ENCODE measurements at regions not wholly inside any gene's neighbourhood (a gene's known extent, or its start where the extent isn't known, plus 50 kb on each side); places are given as distances from the start of the nearest gene placed in this dataset.

- Histone ChIP-seq H3K9me3 (ENCODE audit: control insufficient read depth in 2 of 2, insufficient read depth in 1 of 2, low read depth in 1 of 2, low read length in 1 of 2) (no peaks in the 10 kb centered on the region), H3K27ac (ENCODE audit: low read depth in 1 of 3, low read length in 2 of 3) (no peak overlapping the region), H3K4me3 (ENCODE audit: low read depth in 1 of 3, low read length in 3 of 3) (no peak overlapping the region), H3K27me3 (ENCODE audit: control insufficient read depth in 3 of 3, insufficient read depth in 3 of 3, low read length in 3 of 3) (no peaks in the 10 kb centered on the region), H3K36me3 (ENCODE audit: control insufficient read depth in 3 of 3, insufficient read depth in 2 of 3, low read depth in 1 of 3, low read length in 3 of 3) (no peaks in the 10 kb centered on the region), H3K4me1 (ENCODE audit: control insufficient read depth in 3 of 3, insufficient read depth in 2 of 3, low read depth in 1 of 3, low read length in 2 of 3) (no peaks in the 10 kb centered on the region)
- FAIRE-seq, result no peak
- no peak for DNase-seq
- 52 to 65% (median 55%) methylated on average over 1 of the region's 1 CpG for WGBS, 3 donors
Observed at GRCh38 chr7:69169386-69169785, 428.9 kb upstream of the AUTS2 start.

- no peaks in the 10 kb centered on the region for H3K27me3 ChIP-seq (ENCODE audit: control insufficient read depth in 3 of 3, insufficient read depth in 3 of 3, low read length in 3 of 3)
- WGBS, 3 donors, result 38 to 65% (median 43%) methylated on average over 10 of the region's 10 CpGs
- DNase-seq (no peak), FAIRE-seq (no peak)
- no peak overlapping the region for H3K27ac ChIP-seq (ENCODE audit: low read depth in 1 of 3, low read length in 2 of 3)
- H3K36me3 ChIP-seq (ENCODE audit: control insufficient read depth in 3 of 3, insufficient read depth in 2 of 3, low read depth in 1 of 3, low read length in 3 of 3), result no peaks in the 10 kb centered on the region
- H3K4me1 ChIP-seq (ENCODE audit: control insufficient read depth in 3 of 3, insufficient read depth in 2 of 3, low read depth in 1 of 3, low read length in 2 of 3), result no peaks in the 10 kb centered on the region
- no peak overlapping the region for H3K4me3 ChIP-seq (ENCODE audit: low read depth in 1 of 3, low read length in 3 of 3)
- no peaks in the 10 kb centered on the region for H3K9me3 ChIP-seq (ENCODE audit: control insufficient read depth in 2 of 2, insufficient read depth in 1 of 2, low read depth in 1 of 2, low read length in 1 of 2)
Observed at GRCh38 chr7:69172357-69173077, 425.8 kb upstream of the AUTS2 start.

GRCh38 chr7:69173341-69173740 lies 424.9 kb upstream of the AUTS2 start:
- Histone ChIP-seq H3K4me1 (ENCODE audit: control insufficient read depth in 3 of 3, insufficient read depth in 2 of 3, low read depth in 1 of 3, low read length in 2 of 3) (no peaks in the 10 kb centered on the region), H3K4me3 (ENCODE audit: low read depth in 1 of 3, low read length in 3 of 3) (no peak overlapping the region), H3K27me3 (ENCODE audit: control insufficient read depth in 3 of 3, insufficient read depth in 3 of 3, low read length in 3 of 3) (no peaks in the 10 kb centered on the region), H3K27ac (ENCODE audit: low read depth in 1 of 3, low read length in 2 of 3) (no peak overlapping the region), H3K9me3 (ENCODE audit: control insufficient read depth in 2 of 2, insufficient read depth in 1 of 2, low read depth in 1 of 2, low read length in 1 of 2) (no peaks in the 10 kb centered on the region), H3K36me3 (ENCODE audit: control insufficient read depth in 3 of 3, insufficient read depth in 2 of 3, low read depth in 1 of 3, low read length in 3 of 3) (no peaks in the 10 kb centered on the region)
- WGBS, 3 donors, result 69 to 83% (median 78%) methylated on average over 4 of the region's 4 CpGs
- FAIRE-seq (no peak), DNase-seq (no peak)

- no peaks in the 10 kb centered on the region for H3K36me3 ChIP-seq (ENCODE audit: control insufficient read depth in 3 of 3, insufficient read depth in 2 of 3, low read depth in 1 of 3, low read length in 3 of 3)
Observed at GRCh38 chr7:69173846-69174245, 424.4 kb upstream of the AUTS2 start.

GRCh38 chr7:69176841-69177240 lies 421.4 kb upstream of the AUTS2 start:
- DNase-seq (no peak), FAIRE-seq (no peak)
- H3K4me3 ChIP-seq (ENCODE audit: low read depth in 1 of 3, low read length in 3 of 3), result no peak overlapping the region
- no peaks in the 10 kb centered on the region for H3K9me3 ChIP-seq (ENCODE audit: control insufficient read depth in 2 of 2, insufficient read depth in 1 of 2, low read depth in 1 of 2, low read length in 1 of 2)
- no peaks in the 10 kb centered on the region for H3K27me3 ChIP-seq (ENCODE audit: control insufficient read depth in 3 of 3, insufficient read depth in 3 of 3, low read length in 3 of 3)
- 47 to 71% (median 54%) methylated on average over 2 of the region's 2 CpGs for WGBS, 3 donors
- H3K4me1 ChIP-seq (ENCODE audit: control insufficient read depth in 3 of 3, insufficient read depth in 2 of 3, low read depth in 1 of 3, low read length in 2 of 3), result no peaks in the 10 kb centered on the region
- no peak overlapping the region for H3K27ac ChIP-seq (ENCODE audit: low read depth in 1 of 3, low read length in 2 of 3)
- no peaks in the 10 kb centered on the region for H3K36me3 ChIP-seq (ENCODE audit: control insufficient read depth in 3 of 3, insufficient read depth in 2 of 3, low read depth in 1 of 3, low read length in 3 of 3)

More at GRCh38 chr7:69173846-69174245, 424.4 kb upstream of the AUTS2 start:
- no peak for FAIRE-seq
- WGBS, 3 donors, result 76 to 100% (median 83%) methylated on average over 1 of the region's 1 CpG
- Histone ChIP-seq H3K9me3 (ENCODE audit: control insufficient read depth in 2 of 2, insufficient read depth in 1 of 2, low read depth in 1 of 2, low read length in 1 of 2) (no peaks in the 10 kb centered on the region), H3K4me1 (ENCODE audit: control insufficient read depth in 3 of 3, insufficient read depth in 2 of 3, low read depth in 1 of 3, low read length in 2 of 3) (no peaks in the 10 kb centered on the region), H3K27ac (ENCODE audit: low read depth in 1 of 3, low read length in 2 of 3) (no peak overlapping the region), H3K4me3 (ENCODE audit: low read depth in 1 of 3, low read length in 3 of 3) (no peak overlapping the region), H3K27me3 (ENCODE audit: control insufficient read depth in 3 of 3, insufficient read depth in 3 of 3, low read length in 3 of 3) (no peaks in the 10 kb centered on the region)
- DNase-seq, result no peak

- DNase-seq (no peak), FAIRE-seq (no peak)
- no peak overlapping the region for H3K27ac ChIP-seq (ENCODE audit: low read depth in 1 of 3, low read length in 2 of 3)
Observed at GRCh38 chr7:69177461-69177861, 420.8 kb upstream of the AUTS2 start.

GRCh38 chr7:69177941-69178494 lies 420.3 kb upstream of the AUTS2 start:
- DNase-seq (no peak), FAIRE-seq (no peak)
- Histone ChIP-seq H3K9me3 (ENCODE audit: control insufficient read depth in 2 of 2, insufficient read depth in 1 of 2, low read depth in 1 of 2, low read length in 1 of 2) (no peaks in the 10 kb centered on the region), H3K4me3 (ENCODE audit: low read depth in 1 of 3, low read length in 3 of 3) (no peak overlapping the region), H3K36me3 (ENCODE audit: control insufficient read depth in 3 of 3, insufficient read depth in 2 of 3, low read depth in 1 of 3, low read length in 3 of 3) (no peaks in the 10 kb centered on the region), H3K27ac (ENCODE audit: low read depth in 1 of 3, low read length in 2 of 3) (no peak overlapping the region), H3K27me3 (ENCODE audit: control insufficient read depth in 3 of 3, insufficient read depth in 3 of 3, low read length in 3 of 3) (no peaks in the 10 kb centered on the region), H3K4me1 (ENCODE audit: control insufficient read depth in 3 of 3, insufficient read depth in 2 of 3, low read depth in 1 of 3, low read length in 2 of 3) (no peaks in the 10 kb centered on the region)
- WGBS, 3 donors, result 59 to 81% (median 80%) methylated on average over 9 of the region's 9 CpGs

More at GRCh38 chr7:69177461-69177861, 420.8 kb upstream of the AUTS2 start:
- Histone ChIP-seq H3K27me3 (ENCODE audit: control insufficient read depth in 3 of 3, insufficient read depth in 3 of 3, low read length in 3 of 3) (no peaks in the 10 kb centered on the region), H3K9me3 (ENCODE audit: control insufficient read depth in 2 of 2, insufficient read depth in 1 of 2, low read depth in 1 of 2, low read length in 1 of 2) (no peaks in the 10 kb centered on the region), H3K36me3 (ENCODE audit: control insufficient read depth in 3 of 3, insufficient read depth in 2 of 3, low read depth in 1 of 3, low read length in 3 of 3) (no peaks in the 10 kb centered on the region), H3K4me1 (ENCODE audit: control insufficient read depth in 3 of 3, insufficient read depth in 2 of 3, low read depth in 1 of 3, low read length in 2 of 3) (no peaks in the 10 kb centered on the region), H3K4me3 (ENCODE audit: low read depth in 1 of 3, low read length in 3 of 3) (no peak overlapping the region)
- 54 to 67% (median 61%) methylated on average over 5 of the region's 5 CpGs for WGBS, 3 donors

GRCh38 chr7:69180662-69181061 lies 417.6 kb upstream of the AUTS2 start:
- no peak overlapping the region for H3K4me3 ChIP-seq (ENCODE audit: low read depth in 1 of 3, low read length in 3 of 3)
- H3K27me3 ChIP-seq (ENCODE audit: control insufficient read depth in 3 of 3, insufficient read depth in 3 of 3, low read length in 3 of 3), result no peaks in the 10 kb centered on the region
- WGBS, 3 donors, result 35 to 59% (median 41%) methylated on average over 1 of the region's 1 CpG
- no peaks in the 10 kb centered on the region for H3K36me3 ChIP-seq (ENCODE audit: control insufficient read depth in 3 of 3, insufficient read depth in 2 of 3, low read depth in 1 of 3, low read length in 3 of 3)
- H3K27ac ChIP-seq (ENCODE audit: low read depth in 1 of 3, low read length in 2 of 3), result no peak overlapping the region
- H3K4me1 ChIP-seq (ENCODE audit: control insufficient read depth in 3 of 3, insufficient read depth in 2 of 3, low read depth in 1 of 3, low read length in 2 of 3), result no peaks in the 10 kb centered on the region
- no peak for DNase-seq
- H3K9me3 ChIP-seq (ENCODE audit: control insufficient read depth in 2 of 2, insufficient read depth in 1 of 2, low read depth in 1 of 2, low read length in 1 of 2), result no peaks in the 10 kb centered on the region
- FAIRE-seq, result no peak

All from small intestine (tissue), 7 donors.